ENCODE measurements at regions not wholly inside any gene's neighbourhood (a gene's known extent, or its start where the extent isn't known, plus 50 kb on each side); places are given as distances from the start of the nearest gene placed in this dataset.

- 28 to 41% methylated on average over 4 of the region's 4 CpGs for WGBS, 2 donors
- peak; percentile 89 for TF ChIP-seq CTCF (IDR thresholded peaks at IDR 0.05; ENCODE audit: control extremely low read depth, extremely low read depth)
- no peak overlapping the region for H3K4me3 ChIP-seq
- no peaks in the 10 kb centered on the region for H3K36me3 ChIP-seq (ENCODE audit: control insufficient read depth in 4 of 4, insufficient read depth in 4 of 4, low read length in 4 of 4)
- no peaks in the 10 kb centered on the region for H3K4me1 ChIP-seq (ENCODE audit: control insufficient read depth in 5 of 5, insufficient read depth in 5 of 5, low read length in 5 of 5)
- no peaks in the 10 kb centered on the region for H3K9me3 ChIP-seq (ENCODE audit: control insufficient read depth in 4 of 4, insufficient read depth in 3 of 4, low read length in 3 of 4)
- no peak overlapping the region for H3K9ac ChIP-seq (ENCODE audit: insufficient read depth in 1 of 2, low read length in 2 of 2)
- H3K27ac ChIP-seq (ENCODE audit: low read depth in 1 of 2, low read length in 1 of 2), result no peak overlapping the region
- ATAC-seq (ENCODE audit: insufficient read depth, low FRiP score), result peak; percentile 70
- peaks cover 0 to 10% (median 5%) of the 10 kb centered on the region in 3 donors for H3K27me3 ChIP-seq (ENCODE audit: control insufficient read depth in 3 of 3, insufficient read depth in 3 of 3, low read length in 2 of 3)
- DNase-seq, result peak; percentile 55 to 77 (median 74)
These were observed 411.9 kb downstream of the FUT8 start for GRCh38 chr14:65824285-65824977.

GRCh38 chr14:65824978-65825299 is 412.4 kb downstream of the FUT8 start:
- ATAC-seq (ENCODE audit: insufficient read depth, low FRiP score) (no peak), DNase-seq (no peak)
- H3K4me1 ChIP-seq (ENCODE audit: control insufficient read depth in 5 of 5, insufficient read depth in 5 of 5, low read length in 5 of 5), result no peaks in the 10 kb centered on the region
- H3K9ac ChIP-seq (ENCODE audit: insufficient read depth in 1 of 2, low read length in 2 of 2), result no peak overlapping the region
- TF ChIP-seq CTCF (IDR thresholded peaks at IDR 0.05; ENCODE audit: control extremely low read depth, extremely low read depth), result no peak
- H3K36me3 ChIP-seq (ENCODE audit: control insufficient read depth in 4 of 4, insufficient read depth in 4 of 4, low read length in 4 of 4), result no peaks in the 10 kb centered on the region
- H3K27ac ChIP-seq (ENCODE audit: low read depth in 1 of 2, low read length in 1 of 2), result no peak overlapping the region
- no peaks in the 10 kb centered on the region for H3K9me3 ChIP-seq (ENCODE audit: control insufficient read depth in 4 of 4, insufficient read depth in 3 of 4, low read length in 3 of 4)
- peaks cover 0 to 10% (median 5%) of the 10 kb centered on the region in 3 donors for H3K27me3 ChIP-seq (ENCODE audit: control insufficient read depth in 3 of 3, insufficient read depth in 3 of 3, low read length in 2 of 3)
- 6 to 17% methylated on average over 2 of the region's 2 CpGs for WGBS, 2 donors
- no peak overlapping the region for H3K4me3 ChIP-seq

GRCh38 chr14:65826946-65827345 is 414.4 kb downstream of the FUT8 start:
- DNase-seq (no peak), ATAC-seq (ENCODE audit: insufficient read depth, low FRiP score) (no peak)
- Histone ChIP-seq H3K4me1 (ENCODE audit: control insufficient read depth in 5 of 5, insufficient read depth in 5 of 5, low read length in 5 of 5) (no peaks in the 10 kb centered on the region), H3K4me3 (no peak overlapping the region), H3K27me3 (ENCODE audit: control insufficient read depth in 3 of 3, insufficient read depth in 3 of 3, low read length in 2 of 3) (peaks cover 0 to 10% (median 5%) of the 10 kb centered on the region in 3 donors), H3K27ac (ENCODE audit: low read depth in 1 of 2, low read length in 1 of 2) (no peak overlapping the region), H3K36me3 (ENCODE audit: control insufficient read depth in 4 of 4, insufficient read depth in 4 of 4, low read length in 4 of 4) (no peaks in the 10 kb centered on the region), H3K9ac (ENCODE audit: insufficient read depth in 1 of 2, low read length in 2 of 2) (no peak overlapping the region), H3K9me3 (ENCODE audit: control insufficient read depth in 4 of 4, insufficient read depth in 3 of 4, low read length in 3 of 4) (no peaks in the 10 kb centered on the region)
- TF ChIP-seq CTCF (IDR thresholded peaks at IDR 0.05; ENCODE audit: control extremely low read depth, extremely low read depth), result no peak
- WGBS, 2 donors, result 60 to 79% methylated on average over 6 of the region's 6 CpGs

GRCh38 chr14:65827520-65827919 is 415.0 kb downstream of the FUT8 start:
- no peaks in the 10 kb centered on the region for H3K9me3 ChIP-seq (ENCODE audit: control insufficient read depth in 4 of 4, insufficient read depth in 3 of 4, low read length in 3 of 4)
- H3K9ac ChIP-seq (ENCODE audit: insufficient read depth in 1 of 2, low read length in 2 of 2), result no peak overlapping the region
- H3K36me3 ChIP-seq (ENCODE audit: control insufficient read depth in 4 of 4, insufficient read depth in 4 of 4, low read length in 4 of 4), result no peaks in the 10 kb centered on the region
- 80 to 81% methylated on average over 6 of the region's 6 CpGs for WGBS, 2 donors
- no peak overlapping the region for H3K4me3 ChIP-seq
- no peak overlapping the region for H3K27ac ChIP-seq (ENCODE audit: low read depth in 1 of 2, low read length in 1 of 2)
- DNase-seq (no peak), ATAC-seq (ENCODE audit: insufficient read depth, low FRiP score) (no peak)
- H3K4me1 ChIP-seq (ENCODE audit: control insufficient read depth in 5 of 5, insufficient read depth in 5 of 5, low read length in 5 of 5), result no peaks in the 10 kb centered on the region
- TF ChIP-seq CTCF (IDR thresholded peaks at IDR 0.05; ENCODE audit: control extremely low read depth, extremely low read depth), result no peak
- H3K27me3 ChIP-seq (ENCODE audit: control insufficient read depth in 3 of 3, insufficient read depth in 3 of 3, low read length in 2 of 3), result peaks cover 0 to 10% (median 5%) of the 10 kb centered on the region in 3 donors
